Osteoblast (primary cell): ENCODE measurements at regions not wholly inside any gene's neighbourhood (a gene's known extent, or its start where the extent isn't known, plus 50 kb on each side); places are given as distances from the start of the nearest gene placed in this dataset.
"Not testable (repeated sequence)": the region's sequence is repeated elsewhere in the genome, so short reads cannot be mapped to it uniquely, and the experiment has no call there.

Experiments
- DNase-seq: peaks from one replicate; pipeline ENCODE4 v3.0.0; 2011; ENCODE audit warnings: low spot score, mixed read lengths; ENCODE audit not compliant: insufficient read length; ENCODE audit errors: missing footprints
- H2AFZ ChIP-seq: 2 replicates; pipeline ENCODE4 v1.6.0; 2011; ENCODE audit warnings: mild to moderate bottlenecking, low read length
- H3K27ac ChIP-seq: 2 replicates; pipeline ENCODE4 v1.5.1; 2011; ENCODE audit warnings: mild to moderate bottlenecking, low read depth, low read length, moderate library complexity
- H3K27me3 ChIP-seq: 2 replicates; pipeline ENCODE4 v1.6.0; 2012; ENCODE audit warnings: mild to moderate bottlenecking, control low read depth, inconsistent platforms, low read length, moderate library complexity; ENCODE audit not compliant: insufficient read depth
- H3K36me3 ChIP-seq: 2 replicates; pipeline ENCODE4 v1.5.1; 2011; ENCODE audit warnings: mild to moderate bottlenecking, low read length, control low read depth, moderate library complexity; ENCODE audit not compliant: insufficient read depth
- H3K4me1 ChIP-seq: 2 replicates; pipeline ENCODE4 v1.5.1; 2011; ENCODE audit warnings: mild to moderate bottlenecking, low read length, control low read depth, moderate library complexity; ENCODE audit not compliant: insufficient read depth
- H3K4me2 ChIP-seq: 2 replicates; pipeline ENCODE4 v1.6.0; 2011; ENCODE audit warnings: mild to moderate bottlenecking, low read length; ENCODE audit not compliant: insufficient read depth
- H3K4me3 ChIP-seq: fragments of 200-600 bp; sonication (generic); 3 replicates; pipeline ENCODE4 v1.5.1; 2012; ENCODE audit warnings: mild to moderate bottlenecking, low read length, inconsistent platforms; ENCODE audit not compliant: insufficient read depth
- H3K79me2 ChIP-seq: 2 replicates; pipeline ENCODE4 v1.6.0; 2012; ENCODE audit warnings: mild to moderate bottlenecking, low read length, control low read depth, inconsistent platforms; ENCODE audit not compliant: insufficient read depth
- H3K9me3 ChIP-seq: 2 replicates; pipeline ENCODE4 v1.5.1; 2011; ENCODE audit warnings: low read depth, low read length, control low read depth
- H4K20me1 ChIP-seq: 2 replicates; pipeline ENCODE4 v1.6.0; 2012; ENCODE audit warnings: mild to moderate bottlenecking, low read length, control low read depth; ENCODE audit not compliant: insufficient read depth
- TF ChIP-seq, protein P1 (sequence below): IDR thresholded peaks from 2 replicates; pipeline ENCODE4 v1.5.1; 2011; ENCODE audit warnings: mild to moderate bottlenecking, low read depth, low read length, moderate library complexity; ENCODE audit errors: extremely low read depth

GRCh38 chr20:56733967-56734366 is 104.9 kb downstream of the TFAP2C start:
- no peak overlapping the region for H3K27ac ChIP-seq
- no peak overlapping the region for H2AFZ ChIP-seq
- H3K4me1 ChIP-seq, result no peaks in the 10 kb centered on the region
- H3K9me3 ChIP-seq, result no peaks in the 10 kb centered on the region
- no peak overlapping the region for H3K4me2 ChIP-seq
- DNase-seq, result no peak
- H3K79me2 ChIP-seq, result no peaks in the 10 kb centered on the region
- no peaks in the 10 kb centered on the region for H4K20me1 ChIP-seq
- TF ChIP-seq, protein P1, sequence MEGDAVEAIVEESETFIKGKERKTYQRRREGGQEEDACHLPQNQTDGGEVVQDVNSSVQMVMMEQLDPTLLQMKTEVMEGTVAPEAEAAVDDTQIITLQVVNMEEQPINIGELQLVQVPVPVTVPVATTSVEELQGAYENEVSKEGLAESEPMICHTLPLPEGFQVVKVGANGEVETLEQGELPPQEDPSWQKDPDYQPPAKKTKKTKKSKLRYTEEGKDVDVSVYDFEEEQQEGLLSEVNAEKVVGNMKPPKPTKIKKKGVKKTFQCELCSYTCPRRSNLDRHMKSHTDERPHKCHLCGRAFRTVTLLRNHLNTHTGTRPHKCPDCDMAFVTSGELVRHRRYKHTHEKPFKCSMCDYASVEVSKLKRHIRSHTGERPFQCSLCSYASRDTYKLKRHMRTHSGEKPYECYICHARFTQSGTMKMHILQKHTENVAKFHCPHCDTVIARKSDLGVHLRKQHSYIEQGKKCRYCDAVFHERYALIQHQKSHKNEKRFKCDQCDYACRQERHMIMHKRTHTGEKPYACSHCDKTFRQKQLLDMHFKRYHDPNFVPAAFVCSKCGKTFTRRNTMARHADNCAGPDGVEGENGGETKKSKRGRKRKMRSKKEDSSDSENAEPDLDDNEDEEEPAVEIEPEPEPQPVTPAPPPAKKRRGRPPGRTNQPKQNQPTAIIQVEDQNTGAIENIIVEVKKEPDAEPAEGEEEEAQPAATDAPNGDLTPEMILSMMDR, result no peak
- no peaks in the 10 kb centered on the region for H3K36me3 ChIP-seq
- no peaks in the 10 kb centered on the region for H3K27me3 ChIP-seq
- no peak overlapping the region for H3K4me3 ChIP-seq

GRCh38 chr20:56735084-56735642 is 106.1 kb downstream of the TFAP2C start:
- DNase-seq, result no peak
- H3K36me3 ChIP-seq, result no peaks in the 10 kb centered on the region
- TF ChIP-seq, protein P1, result no peak
- H3K27ac ChIP-seq, result no peak overlapping the region
- no peak overlapping the region for H3K4me3 ChIP-seq
- H3K4me2 ChIP-seq, result no peak overlapping the region
- H3K27me3 ChIP-seq, result no peaks in the 10 kb centered on the region
- no peaks in the 10 kb centered on the region for H3K9me3 ChIP-seq
- no peaks in the 10 kb centered on the region for H3K4me1 ChIP-seq
- no peaks in the 10 kb centered on the region for H4K20me1 ChIP-seq
- H2AFZ ChIP-seq, result no peak overlapping the region
- H3K79me2 ChIP-seq, result no peaks in the 10 kb centered on the region

- H3K4me3 ChIP-seq, result no peak overlapping the region
- no peaks in the 10 kb centered on the region for H3K9me3 ChIP-seq
- TF ChIP-seq, protein P1, result no peak
- H3K36me3 ChIP-seq, result no peaks in the 10 kb centered on the region
- no peaks in the 10 kb centered on the region for H4K20me1 ChIP-seq
- H3K4me1 ChIP-seq, result no peaks in the 10 kb centered on the region
- H3K27me3 ChIP-seq, result no peaks in the 10 kb centered on the region
- no peak for DNase-seq
- H2AFZ ChIP-seq, result no peak overlapping the region
- H3K27ac ChIP-seq, result no peak overlapping the region
- H3K79me2 ChIP-seq, result no peaks in the 10 kb centered on the region
- no peak overlapping the region for H3K4me2 ChIP-seq
Measured at GRCh38 chr20:56736285-56736857, 107.3 kb downstream of the TFAP2C start.

GRCh38 chr20:56744325-56744821 is 115.3 kb downstream of the TFAP2C start:
- H2AFZ ChIP-seq, H4K20me1 ChIP-seq, H3K36me3 ChIP-seq, H3K79me2 ChIP-seq, H3K4me1 ChIP-seq, DNase-seq, H3K27me3 ChIP-seq, H3K27ac ChIP-seq, H3K4me2 ChIP-seq, H3K9me3 ChIP-seq, H3K4me3 ChIP-seq: not testable (repeated sequence)
